SU-DHL-6 (cell line): ENCODE measurements at regions not wholly inside any gene's neighbourhood (a gene's known extent, or its start where the extent isn't known, plus 50 kb on each side); places are given as distances from the start of the nearest gene placed in this dataset.

Experiments used
- H2AFZ ChIP-seq: fragments of 200-600 bp; sonication (generic); 2 replicates; pipeline ENCODE4 v1.6.1; 2014; ENCODE audit warnings: low read depth, mild to moderate bottlenecking, moderate library complexity, mixed read lengths, antibody characterized with exemption, low read length; ENCODE audit not compliant: severe bottlenecking
- H3F3A ChIP-seq: fragments of 200-600 bp; shearing (Covaris generic); 2 replicates; pipeline ENCODE4 v1.6.0; 2016; ENCODE audit warnings: antibody characterized with exemption, mild to moderate bottlenecking; ENCODE audit not compliant: insufficient read depth
- H3K27ac ChIP-seq: fragments of 200-600 bp; sonication (generic); 2 replicates; pipeline ENCODE4 v1.5.1; 2016; ENCODE audit warnings: low read depth, mild to moderate bottlenecking, low read length, moderate library complexity, mixed read lengths
- H3K27me3 ChIP-seq: fragments of 200-600 bp; sonication (generic), shearing (Covaris generic); 2 replicates; pipeline ENCODE4 v1.6.0; 2014; ENCODE audit warnings: mild to moderate bottlenecking, low read length
- H3K36me3 ChIP-seq: fragments of 200-600 bp; sonication (generic); 2 replicates; pipeline ENCODE4 v1.6.1; 2014; ENCODE audit warnings: mild to moderate bottlenecking, low read length, mixed read lengths
- H3K4me2 ChIP-seq: fragments of 300-600, 200-600 bp; shearing (Covaris generic), sonication (generic); 2 replicates; pipeline ENCODE4 v1.6.0; 2014; ENCODE audit warnings: low read length, low read depth, mild to moderate bottlenecking; ENCODE audit not compliant: poor library complexity, severe bottlenecking
- H3K4me3 ChIP-seq: fragments of 200-600 bp; sonication (generic); 2 replicates; pipeline ENCODE4 v1.5.1; 2014; ENCODE audit warnings: antibody characterized with exemption, low read length, mild to moderate bottlenecking, mixed read lengths; ENCODE audit not compliant: insufficient read depth, poor library complexity, severe bottlenecking
- H3K79me2 ChIP-seq: fragments of 200-600 bp; sonication (generic); 2 replicates; pipeline ENCODE4 v1.6.1; 2014; ENCODE audit warnings: mild to moderate bottlenecking, low read length, moderate library complexity; ENCODE audit not compliant: insufficient read depth
- H3K9ac ChIP-seq: fragments of 200-600 bp; sonication (generic); 2 replicates; pipeline ENCODE4 v1.7.0; 2014; ENCODE audit warnings: mild to moderate bottlenecking, low read length
- H3K9me2 ChIP-seq: fragments of 200-600 bp; sonication (generic); replicated peaks from 2 replicates; pipeline ENCODE4 v1.6.1; 2014; ENCODE audit warnings: low read length; ENCODE audit not compliant: insufficient read depth
- H3K9me3 ChIP-seq: fragments of 200-600 bp; sonication (generic); 2 replicates; pipeline ENCODE4 v1.6.1; 2014; ENCODE audit warnings: low read length, mixed read lengths; ENCODE audit not compliant: insufficient read depth
- H4K20me1 ChIP-seq: fragments of 200-600 bp; sonication (generic); 2 replicates; pipeline ENCODE4 v1.6.1; 2014; ENCODE audit warnings: low read depth, mild to moderate bottlenecking, antibody characterized with exemption, low read length, moderate library complexity, mixed read lengths
- EZH2phosphoT487 ChIP-seq: fragments of 200-600 bp; sonication (generic), shearing (Covaris generic); conservative IDR thresholded peaks from 2 replicates; pipeline ENCODE4 v1.6.1; 2018; ENCODE audit warnings: mild to moderate bottlenecking, antibody characterized with exemption, low read length, moderate library complexity, mixed read lengths
- TF ChIP-seq, protein P1 (sequence below): fragments of 200-600 bp; sonication (generic); IDR thresholded peaks from one replicate; pipeline ENCODE4 v1.5.1; 2017; ENCODE audit warnings: antibody characterized with exemption, mild to moderate bottlenecking, low read length, moderate library complexity; ENCODE audit not compliant: insufficient read depth, poor library complexity, severe bottlenecking

GRCh38 chr6:80550281-80550680, 443.8 kb downstream of the BCKDHB start:
- no peaks in the 10 kb centered on the region for H3K79me2 ChIP-seq
- no peak overlapping the region for H3K4me2 ChIP-seq
- H3K9me3 ChIP-seq: no peaks in the 10 kb centered on the region
- no peaks in the 10 kb centered on the region for H3K36me3 ChIP-seq
- no peaks in the 10 kb centered on the region for H3K9me2 ChIP-seq
- H2AFZ ChIP-seq: no peak overlapping the region
- no peak overlapping the region for H3K4me3 ChIP-seq
- no peaks in the 10 kb centered on the region for H3K27me3 ChIP-seq
- H3F3A ChIP-seq: no peaks in the 10 kb centered on the region
- H4K20me1 ChIP-seq: no peaks in the 10 kb centered on the region
- H3K9ac ChIP-seq: no peak overlapping the region
- TF ChIP-seq, protein P1, sequence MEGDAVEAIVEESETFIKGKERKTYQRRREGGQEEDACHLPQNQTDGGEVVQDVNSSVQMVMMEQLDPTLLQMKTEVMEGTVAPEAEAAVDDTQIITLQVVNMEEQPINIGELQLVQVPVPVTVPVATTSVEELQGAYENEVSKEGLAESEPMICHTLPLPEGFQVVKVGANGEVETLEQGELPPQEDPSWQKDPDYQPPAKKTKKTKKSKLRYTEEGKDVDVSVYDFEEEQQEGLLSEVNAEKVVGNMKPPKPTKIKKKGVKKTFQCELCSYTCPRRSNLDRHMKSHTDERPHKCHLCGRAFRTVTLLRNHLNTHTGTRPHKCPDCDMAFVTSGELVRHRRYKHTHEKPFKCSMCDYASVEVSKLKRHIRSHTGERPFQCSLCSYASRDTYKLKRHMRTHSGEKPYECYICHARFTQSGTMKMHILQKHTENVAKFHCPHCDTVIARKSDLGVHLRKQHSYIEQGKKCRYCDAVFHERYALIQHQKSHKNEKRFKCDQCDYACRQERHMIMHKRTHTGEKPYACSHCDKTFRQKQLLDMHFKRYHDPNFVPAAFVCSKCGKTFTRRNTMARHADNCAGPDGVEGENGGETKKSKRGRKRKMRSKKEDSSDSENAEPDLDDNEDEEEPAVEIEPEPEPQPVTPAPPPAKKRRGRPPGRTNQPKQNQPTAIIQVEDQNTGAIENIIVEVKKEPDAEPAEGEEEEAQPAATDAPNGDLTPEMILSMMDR: no peak
- no peak for TF ChIP-seq EZH2phosphoT487
- no peak overlapping the region for H3K27ac ChIP-seq

DNA sequence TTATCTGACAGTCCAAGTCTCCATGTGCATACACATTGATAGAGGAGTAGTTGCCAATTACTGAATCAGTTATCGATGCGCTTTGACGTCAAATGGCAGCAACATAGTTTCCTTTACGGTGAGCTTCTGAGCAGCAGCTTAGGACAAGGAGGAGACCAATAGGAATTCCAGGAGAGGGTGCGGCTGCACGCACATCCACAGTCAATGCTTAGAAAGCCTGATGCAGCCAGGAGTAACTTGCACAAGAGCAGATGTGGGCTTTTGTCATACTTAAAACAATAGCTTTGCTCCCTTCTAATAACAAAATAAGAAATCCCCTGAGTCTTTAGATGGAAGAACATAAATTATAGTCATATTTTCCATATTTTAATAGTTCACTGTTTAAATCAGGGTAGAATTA, 442.1 kb downstream of the BCKDHB start:
- H3K9ac ChIP-seq: no peak overlapping the region
- no peak overlapping the region for H2AFZ ChIP-seq
- H3K4me2 ChIP-seq: no peak overlapping the region

GRCh38 chr6:80547827-80548226, 441.4 kb downstream of the BCKDHB start:
- Histone ChIP-seq H3K9ac (no peak overlapping the region), H2AFZ (no peak overlapping the region), H3K9me2 (no peaks in the 10 kb centered on the region), H3K36me3 (no peaks in the 10 kb centered on the region), H3K4me2 (no peak overlapping the region), H3K27me3 (no peaks in the 10 kb centered on the region), H3F3A (no peaks in the 10 kb centered on the region), H3K79me2 (no peaks in the 10 kb centered on the region), H3K9me3 (no peaks in the 10 kb centered on the region), H3K27ac (no peak overlapping the region), H4K20me1 (no peaks in the 10 kb centered on the region), H3K4me3 (no peak overlapping the region)
- TF ChIP-seq, protein P1: no peak
- TF ChIP-seq EZH2phosphoT487: no peak

More for the DNA sequence above, 442.1 kb downstream of the BCKDHB start:
- no peaks in the 10 kb centered on the region for H3K9me3 ChIP-seq
- H3K36me3 ChIP-seq: no peaks in the 10 kb centered on the region
- no peaks in the 10 kb centered on the region for H4K20me1 ChIP-seq
- no peak overlapping the region for H3K27ac ChIP-seq
- H3K79me2 ChIP-seq: no peaks in the 10 kb centered on the region
- no peaks in the 10 kb centered on the region for H3K27me3 ChIP-seq
- H3K9me2 ChIP-seq: no peaks in the 10 kb centered on the region
- no peak overlapping the region for H3K4me3 ChIP-seq
- H3F3A ChIP-seq: no peaks in the 10 kb centered on the region
- TF ChIP-seq EZH2phosphoT487: no peak
- TF ChIP-seq, protein P1: no peak
